ENCODE measurements at regions not wholly inside any gene's neighbourhood (a gene's known extent, or its start where the extent isn't known, plus 50 kb on each side); places are given as distances from the start of the nearest gene placed in this dataset.

- TF ChIP-seq CTCF (IDR thresholded peaks at IDR 0.05): no peak
- no peak for TF ChIP-seq POLR2A (IDR thresholded peaks at IDR 0.05)
These were observed 113.4 kb downstream of the UFM1 start for GRCh38 chr13:38463048-38463447.
